ENCODE measurements at regions not wholly inside any gene's neighbourhood (a gene's known extent, or its start where the extent isn't known, plus 50 kb on each side); places are given as distances from the start of the nearest gene placed in this dataset.

DNA sequence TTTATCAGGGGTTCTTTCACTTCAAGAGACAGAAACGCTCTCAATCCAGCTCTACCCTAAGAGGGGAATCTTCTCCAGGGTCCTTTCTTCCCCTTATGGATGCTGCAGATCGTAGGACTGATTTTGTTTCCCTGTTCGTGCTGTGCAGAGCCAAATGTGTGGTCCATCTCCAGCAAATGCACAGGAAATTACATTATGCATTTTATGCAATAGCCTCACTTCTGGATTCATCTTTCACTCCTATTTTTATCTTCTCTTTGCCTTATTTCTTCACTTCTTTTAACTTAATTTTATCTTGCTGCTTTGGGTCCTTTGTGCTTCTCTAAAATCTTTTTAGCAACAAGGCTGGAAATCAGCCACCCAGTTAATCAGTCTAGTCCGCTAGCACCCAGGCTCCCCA lies 184.5 kb upstream of the INHBA start:
- Histone ChIP-seq H3K4me3 (no peak overlapping the region), H3K27me3 (no peaks in the 10 kb centered on the region), H3K36me3 (no peaks in the 10 kb centered on the region), H3K9me3 (no peaks in the 10 kb centered on the region), H3K27ac (peak overlapping the region in 2 of 4 donors; percentile 61 to 66), H3K4me1 (peaks cover 0 to 30% (median 20%) of the 10 kb centered on the region in 3 donors)
- WGBS, 2 donors (ENCODE audit: low coverage in 1 of 2): 87 to 89% methylated on average over 1 to 3 of the region's 4 CpGs
- no peak for ATAC-seq
- TF ChIP-seq, protein P1, sequence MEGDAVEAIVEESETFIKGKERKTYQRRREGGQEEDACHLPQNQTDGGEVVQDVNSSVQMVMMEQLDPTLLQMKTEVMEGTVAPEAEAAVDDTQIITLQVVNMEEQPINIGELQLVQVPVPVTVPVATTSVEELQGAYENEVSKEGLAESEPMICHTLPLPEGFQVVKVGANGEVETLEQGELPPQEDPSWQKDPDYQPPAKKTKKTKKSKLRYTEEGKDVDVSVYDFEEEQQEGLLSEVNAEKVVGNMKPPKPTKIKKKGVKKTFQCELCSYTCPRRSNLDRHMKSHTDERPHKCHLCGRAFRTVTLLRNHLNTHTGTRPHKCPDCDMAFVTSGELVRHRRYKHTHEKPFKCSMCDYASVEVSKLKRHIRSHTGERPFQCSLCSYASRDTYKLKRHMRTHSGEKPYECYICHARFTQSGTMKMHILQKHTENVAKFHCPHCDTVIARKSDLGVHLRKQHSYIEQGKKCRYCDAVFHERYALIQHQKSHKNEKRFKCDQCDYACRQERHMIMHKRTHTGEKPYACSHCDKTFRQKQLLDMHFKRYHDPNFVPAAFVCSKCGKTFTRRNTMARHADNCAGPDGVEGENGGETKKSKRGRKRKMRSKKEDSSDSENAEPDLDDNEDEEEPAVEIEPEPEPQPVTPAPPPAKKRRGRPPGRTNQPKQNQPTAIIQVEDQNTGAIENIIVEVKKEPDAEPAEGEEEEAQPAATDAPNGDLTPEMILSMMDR (IDR thresholded peaks at IDR 0.05): no peak
- TF ChIP-seq POLR2A (IDR thresholded peaks at IDR 0.05) (no peak), EP300 (IDR thresholded peaks at IDR 0.05) (no peak), POLR2AphosphoS5 (IDR thresholded peaks at IDR 0.05) (no peak)

DNA sequence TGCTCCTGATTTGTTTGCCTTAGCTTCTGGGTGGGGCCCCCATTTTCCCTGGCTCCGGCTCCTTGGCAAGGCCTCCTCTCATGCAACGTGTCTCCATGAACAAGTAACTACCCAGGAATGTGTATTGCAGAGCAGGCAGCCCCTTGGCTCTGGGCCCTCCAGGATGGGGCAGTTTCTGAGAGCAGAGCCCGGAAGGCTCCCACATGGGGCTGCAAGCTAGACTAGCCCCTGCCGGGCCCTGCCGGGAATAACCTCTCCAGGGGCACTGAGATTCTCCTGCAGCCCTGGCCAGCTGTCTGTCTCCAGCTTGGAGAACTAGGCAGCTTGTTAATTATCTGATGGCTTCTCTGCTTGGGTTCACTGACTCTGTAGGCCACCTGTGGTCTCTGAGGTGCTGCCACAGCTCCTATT lies 184.0 kb upstream of the INHBA start:
- H3K4me3 ChIP-seq: no peak overlapping the region
- H3K9me3 ChIP-seq: no peaks in the 10 kb centered on the region
- TF ChIP-seq, protein P1 (IDR thresholded peaks at IDR 0.05): no peak
- no peak for TF ChIP-seq POLR2AphosphoS5 (IDR thresholded peaks at IDR 0.05)
- TF ChIP-seq EP300 (IDR thresholded peaks at IDR 0.05): no peak
- no peak for TF ChIP-seq POLR2A (IDR thresholded peaks at IDR 0.05)
- peak; percentile 90 for ATAC-seq
- 0% methylated on average over 1 of the region's 5 CpGs; no CpG with 5 or more reads in 1 of the 2 donors for WGBS, 2 donors (ENCODE audit: low coverage in 1 of 2)
- H3K27me3 ChIP-seq: no peaks in the 10 kb centered on the region
- H3K36me3 ChIP-seq: no peaks in the 10 kb centered on the region
- peaks cover 0 to 30% (median 20%) of the 10 kb centered on the region in 3 donors for H3K4me1 ChIP-seq
- H3K27ac ChIP-seq: peak overlapping the region in 3 of 4 donors; percentile 36 to 66 (median 61)

DNA sequence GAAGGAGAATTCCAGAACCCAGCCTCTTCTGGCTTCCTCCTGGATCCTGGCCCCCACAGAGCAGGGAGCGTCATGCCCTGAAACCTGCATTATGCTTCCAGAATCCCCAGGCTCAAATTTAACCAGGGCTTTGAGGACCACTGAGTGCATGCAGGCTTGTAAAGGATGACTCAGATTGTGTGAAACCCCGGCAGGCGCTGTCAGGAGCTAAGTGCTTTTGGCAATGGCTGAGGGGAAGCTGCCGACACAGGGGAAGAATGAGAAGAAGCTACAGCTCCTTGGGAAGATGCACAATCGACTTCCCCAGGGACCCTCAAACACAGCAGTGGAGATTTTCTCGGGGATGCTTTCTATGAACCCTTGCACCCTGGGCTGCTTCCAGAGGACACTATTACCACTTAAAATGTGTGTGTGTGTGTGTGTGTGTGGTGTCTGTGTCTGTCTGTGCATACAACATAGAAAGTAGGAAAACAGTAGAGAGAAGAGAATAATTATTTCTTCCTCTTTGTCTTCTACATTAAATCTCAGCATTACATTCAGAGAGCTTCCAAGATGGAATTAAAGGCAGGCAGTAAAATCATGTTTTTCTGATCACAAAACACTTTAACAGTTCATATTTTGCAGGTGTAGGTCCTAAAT lies 183.5 kb upstream of the INHBA start:
- Histone ChIP-seq H3K36me3 (no peaks in the 10 kb centered on the region), H3K4me3 (no peak overlapping the region), H3K4me1 (peaks cover 0 to 30% (median 20%) of the 10 kb centered on the region in 3 donors), H3K27ac (peak overlapping the region in 3 of 4 donors; percentile 36 to 66 (median 61)), H3K9me3 (no peaks in the 10 kb centered on the region), H3K27me3 (no peaks in the 10 kb centered on the region)
- TF ChIP-seq EP300 (IDR thresholded peaks at IDR 0.05) (no peak), POLR2A (IDR thresholded peaks at IDR 0.05) (no peak), POLR2AphosphoS5 (IDR thresholded peaks at IDR 0.05) (no peak)
- TF ChIP-seq, protein P1 (IDR thresholded peaks at IDR 0.05): no peak
- WGBS, 2 donors (ENCODE audit: low coverage in 1 of 2): 0 to 10% methylated on average over 3 of the region's 6 CpGs
- ATAC-seq: peak; percentile 63

DNA sequence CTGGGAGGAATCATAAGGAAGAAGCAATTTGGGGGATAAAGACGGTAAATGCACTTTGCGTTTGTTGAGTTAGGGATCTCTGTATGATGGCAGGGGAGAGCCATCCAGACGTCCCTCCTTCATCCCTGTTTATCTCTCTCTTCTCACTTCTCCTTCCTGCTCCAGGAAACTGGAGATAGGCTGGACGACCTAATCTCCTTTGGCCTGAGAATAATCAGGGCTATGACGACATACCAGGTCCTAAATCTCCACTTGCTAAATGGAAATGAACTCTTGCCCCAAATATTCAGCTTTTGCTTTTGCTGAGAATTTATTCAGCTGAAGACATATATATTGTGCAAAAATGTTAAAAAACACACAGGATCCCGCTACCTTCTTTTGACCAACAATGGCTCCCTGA lies 182.9 kb upstream of the INHBA start:
- Histone ChIP-seq H3K27me3 (no peaks in the 10 kb centered on the region), H3K9me3 (no peaks in the 10 kb centered on the region), H3K27ac (peak overlapping the region in 3 of 4 donors; percentile 7 to 66 (median 61)), H3K36me3 (no peaks in the 10 kb centered on the region), H3K4me3 (no peak overlapping the region), H3K4me1 (peaks cover 0 to 30% (median 20%) of the 10 kb centered on the region in 3 donors)
- TF ChIP-seq EP300 (IDR thresholded peaks at IDR 0.05): no peak
- WGBS, 2 donors (ENCODE audit: low coverage in 1 of 2): 39 to 52% methylated on average over 5 to 6 of the region's 6 CpGs
- ATAC-seq: no peak

DNA sequence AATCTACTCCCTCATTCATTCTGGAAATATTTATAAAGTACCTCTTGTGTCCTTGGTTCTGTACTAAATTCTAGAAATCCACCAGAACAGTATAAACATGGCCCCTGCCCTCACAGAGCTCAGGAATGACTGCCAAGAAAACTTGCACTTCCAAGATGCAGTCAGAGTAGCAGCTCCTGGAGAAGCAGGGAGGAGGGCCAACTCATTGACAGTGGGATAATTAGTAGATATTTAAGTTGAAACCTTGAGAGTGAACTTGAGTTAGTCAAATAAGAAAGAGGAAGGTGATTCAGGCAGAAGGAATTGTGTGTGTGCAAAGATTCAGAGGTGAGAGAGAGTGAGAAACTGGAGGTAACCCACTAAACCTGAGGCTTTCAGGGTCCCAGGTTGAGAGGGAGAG lies 182.2 kb upstream of the INHBA start:
- no peak for TF ChIP-seq EP300 (IDR thresholded peaks at IDR 0.05)
- TF ChIP-seq, protein P1 (IDR thresholded peaks at IDR 0.05): no peak
- no peak for TF ChIP-seq POLR2A (IDR thresholded peaks at IDR 0.05)
- no peak for TF ChIP-seq POLR2AphosphoS5 (IDR thresholded peaks at IDR 0.05)
- Histone ChIP-seq H3K4me3 (no peak overlapping the region), H3K27ac (no peak overlapping the region), H3K36me3 (no peaks in the 10 kb centered on the region), H3K4me1 (peaks cover 0 to 30% (median 20%) of the 10 kb centered on the region in 3 donors), H3K27me3 (no peaks in the 10 kb centered on the region), H3K9me3 (no peaks in the 10 kb centered on the region)
- ATAC-seq: no peak

All from gastroesophageal sphincter (tissue), 4 donors.